Common myeloid progenitor, CD34-positive (primary cell): ENCODE measurements at regions not wholly inside any gene's neighbourhood (a gene's known extent, or its start where the extent isn't known, plus 50 kb on each side); places are given as distances from the start of the nearest gene placed in this dataset.

Experiments used
- CTCF ChIA-PET: fragments of 350-600 bp; sonication (Branson Sonifier 250); formaldehyde crosslinking; loops from one replicate; lab custom pipeline; 2021; ENCODE audit warnings: antibody characterized with exemption; lab: Charles Lee
- POLR2A ChIA-PET: fragments of 350-600 bp; sonication (Branson Sonifier 250); formaldehyde crosslinking; loops from one replicate; lab custom pipeline; 2021; ENCODE audit warnings: antibody characterized with exemption; lab: Charles Lee
- DNase-seq, 3 donors: peaks; one replicate each; pipeline versions ENCODE4 v3.0.0 to v3.0.0-alpha.2; 2013
- H3K27ac ChIP-seq, 2 experiments: 1 replicate in 1 of 2; 2 replicates in 1 of 2; pipeline ENCODE4 v1.7.0; 2013; ENCODE audit warnings: inconsistent platforms in 2 of 2, low read length in 2 of 2, mild to moderate bottlenecking in 2 of 2, low read depth in 1 of 2, moderate library complexity in 1 of 2; ENCODE audit not compliant: severe bottlenecking in 2 of 2, insufficient read depth in 1 of 2, poor library complexity in 1 of 2
- H3K27me3 ChIP-seq, 5 experiments: replicated peaks in 2 of 5; 1 replicate in 3 of 5; 2 replicates in 2 of 5; pipeline versions ENCODE4 v1.6.1 to v1.7.0; 2013; ENCODE audit warnings: low read length in 4 of 5, mild to moderate bottlenecking in 2 of 5, moderate library complexity in 2 of 5, inconsistent platforms in 1 of 5; ENCODE audit not compliant: insufficient read depth in 5 of 5, control insufficient read depth in 4 of 5
- H3K36me3 ChIP-seq, 4 experiments: 1 replicate in 2 of 4; 2 replicates in 2 of 4; pipeline versions ENCODE4 v1.6.1 to v1.7.0; 2013; ENCODE audit warnings: low read length in 3 of 4, control low read depth in 1 of 4, mild to moderate bottlenecking in 1 of 4; ENCODE audit not compliant: control insufficient read depth in 4 of 4, insufficient read depth in 4 of 4
- H3K4me1 ChIP-seq, 4 experiments: 1 replicate in 3 of 4; 2 replicates in 1 of 4; pipeline versions ENCODE4 v1.6.1 to v1.7.1; 2013; ENCODE audit warnings: low read length in 3 of 4, mild to moderate bottlenecking in 3 of 4, control low read depth in 1 of 4, inconsistent platforms in 1 of 4, moderate library complexity in 1 of 4; ENCODE audit not compliant: control insufficient read depth in 4 of 4, insufficient read depth in 4 of 4; ENCODE audit errors: control extremely low read depth in 1 of 4
- H3K4me3 ChIP-seq, 7 experiments: 1 replicate in 4 of 7; 2 replicates in 3 of 7; pipeline versions ENCODE4 v1.5.1 to v1.7.0; 2013; ENCODE audit warnings: mild to moderate bottlenecking in 7 of 7, low read length in 6 of 7, moderate library complexity in 6 of 7, inconsistent platforms in 2 of 7, low read depth in 2 of 7, control low read depth in 1 of 7; ENCODE audit not compliant: insufficient read depth in 4 of 7, control insufficient read depth in 1 of 7; ENCODE audit errors: extremely low read depth in 1 of 7
- H3K9me3 ChIP-seq, 5 experiments: 1 replicate in 4 of 5; 2 replicates in 1 of 5; pipeline versions ENCODE4 v1.6.1 to v1.7.1; 2013; ENCODE audit warnings: low read length in 4 of 5, mild to moderate bottlenecking in 2 of 5, inconsistent platforms in 1 of 5, low read depth in 1 of 5, moderate library complexity in 1 of 5; ENCODE audit not compliant: control insufficient read depth in 4 of 5, insufficient read depth in 2 of 5; ENCODE audit errors: control extremely low read depth in 1 of 5
- WGBS: methylation state at CpG from one replicate; pipeline ENCODE4 v1.1.5; 2013; ENCODE audit not compliant: insufficient coverage; 5-methylcytosine and 5-hydroxymethylcytosine counted together

DNA sequence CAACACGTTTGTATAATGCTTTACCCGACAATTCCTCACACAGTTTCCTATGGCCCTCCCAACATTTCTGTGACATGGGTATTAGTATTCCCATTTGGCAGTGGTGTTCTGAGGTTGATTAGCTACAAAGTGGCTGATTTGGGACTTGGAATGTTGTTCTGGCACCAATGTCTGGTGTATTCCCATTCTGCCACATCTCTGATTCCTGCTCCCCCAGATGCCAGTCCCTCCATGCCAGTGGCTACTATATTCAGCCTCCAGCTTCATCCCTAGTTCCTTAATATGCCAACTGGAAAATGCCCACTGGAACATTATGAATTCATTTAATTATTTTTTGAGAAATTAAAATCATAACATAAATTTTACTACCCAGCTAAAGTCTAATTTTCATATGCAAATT lies 60.6 kb upstream of the NBEA start:
- Histone ChIP-seq H3K27me3 (no peaks in the 10 kb centered on the region), H3K36me3 (no peaks in the 10 kb centered on the region), H3K9me3 (no peaks in the 10 kb centered on the region), H3K4me3 (no peak overlapping the region), H3K27ac (no peak overlapping the region), H3K4me1 (no peaks in the 10 kb centered on the region)
- WGBS: 100% methylated on average over 2 of the region's 2 CpGs
- ChIA-PET POLR2A (no interaction called here), CTCF (no interaction called here)
- DNase-seq: no peak

DNA sequence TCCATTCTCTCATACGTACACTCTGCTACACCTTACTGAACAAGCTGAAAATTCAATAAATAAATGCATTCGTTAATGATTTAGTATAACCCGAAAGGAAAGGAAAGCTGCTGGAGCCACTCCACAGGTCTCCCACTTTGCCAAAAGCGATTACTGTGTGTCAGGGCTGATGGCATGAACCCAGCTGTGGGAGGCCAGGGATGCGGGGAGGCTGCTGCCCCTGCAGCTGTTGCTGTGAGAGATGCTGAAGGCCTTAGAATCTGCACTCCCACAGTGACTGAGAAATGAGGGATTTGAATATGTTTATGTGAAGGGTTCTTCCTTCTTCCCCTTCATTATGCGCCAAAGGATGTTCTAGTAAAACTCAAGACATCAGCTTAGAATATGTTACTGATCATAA lies 58.7 kb upstream of the NBEA start:
- ChIA-PET POLR2A (no interaction called here), CTCF (no interaction called here)
- H3K27me3 ChIP-seq: no peaks in the 10 kb centered on the region
- 92% methylated on average over 4 of the region's 6 CpGs for WGBS
- no peaks in the 10 kb centered on the region for H3K4me1 ChIP-seq
- no peaks in the 10 kb centered on the region for H3K9me3 ChIP-seq
- H3K27ac ChIP-seq: no peak overlapping the region
- H3K4me3 ChIP-seq: no peak overlapping the region
- H3K36me3 ChIP-seq: no peaks in the 10 kb centered on the region
- no peak for DNase-seq

GRCh38 chr13:34884366-34884765 lies 57.7 kb upstream of the NBEA start:
- H3K4me1 ChIP-seq: no peaks in the 10 kb centered on the region
- POLR2A ChIA-PET: no interaction called here
- no CpG with 5 or more reads among the region's 2 CpGs for WGBS

DNA sequence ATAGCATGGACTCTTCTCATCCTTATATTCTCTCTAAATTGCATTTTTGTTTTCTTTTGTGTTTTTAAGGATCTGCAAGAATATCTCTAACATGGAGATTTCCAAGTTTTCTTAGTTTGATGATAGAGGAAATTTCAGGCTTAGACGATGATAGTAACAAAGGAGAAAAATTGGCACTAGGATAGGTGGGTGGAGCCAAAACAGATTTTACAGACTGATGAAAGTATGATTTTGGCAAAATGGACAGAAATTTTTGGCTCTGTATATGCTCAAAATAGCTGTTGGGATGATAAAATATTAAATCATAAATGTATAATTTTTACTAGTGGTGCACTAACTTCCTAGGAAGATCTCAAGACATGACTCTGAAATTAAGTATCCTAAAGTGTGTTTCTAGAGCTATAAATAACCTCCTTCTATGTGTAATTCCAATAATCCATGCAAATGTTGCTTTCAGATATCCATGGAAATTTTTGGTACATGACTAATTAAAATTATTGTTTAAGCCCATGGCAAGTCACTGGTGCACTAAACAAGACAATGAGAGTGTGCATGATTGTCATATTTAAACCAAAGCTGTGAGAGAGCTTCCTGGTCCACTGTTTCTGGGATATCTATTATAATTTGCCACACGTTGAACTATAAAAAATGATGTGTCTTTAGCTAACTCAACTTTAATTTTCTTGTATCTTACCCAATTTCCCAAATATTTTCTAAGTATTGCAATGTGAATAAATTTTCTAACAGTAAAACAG lies 55.8 kb upstream of the NBEA start:
- Histone ChIP-seq H3K27me3 (no peaks in the 10 kb centered on the region), H3K27ac (no peak overlapping the region), H3K9me3 (no peaks in the 10 kb centered on the region), H3K36me3 (no peaks in the 10 kb centered on the region), H3K4me3 (no peak overlapping the region), H3K4me1 (no peaks in the 10 kb centered on the region)
- ChIA-PET CTCF (no interaction called here), POLR2A (no interaction called here)
- WGBS: 83% methylated on average over 1 of the region's 2 CpGs
- DNase-seq: no peak

More at GRCh38 chr13:34884366-34884765, 57.7 kb upstream of the NBEA start:
- DNase-seq: no peak
- Histone ChIP-seq H3K27ac (no peak overlapping the region), H3K9me3 (no peaks in the 10 kb centered on the region), H3K27me3 (no peaks in the 10 kb centered on the region), H3K36me3 (no peaks in the 10 kb centered on the region), H3K4me3 (no peak overlapping the region)
- CTCF ChIA-PET: no interaction called here

GRCh38 chr13:34886987-34887386 lies 55.1 kb upstream of the NBEA start:
- Histone ChIP-seq H3K4me1 (no peaks in the 10 kb centered on the region), H3K36me3 (no peaks in the 10 kb centered on the region), H3K9me3 (no peaks in the 10 kb centered on the region), H3K27ac (no peak overlapping the region), H3K27me3 (no peaks in the 10 kb centered on the region), H3K4me3 (no peak overlapping the region)
- DNase-seq: no peak
- ChIA-PET POLR2A (no interaction called here), CTCF (no interaction called here)
- no CpG with 5 or more reads among the region's 1 CpG for WGBS
